H1 (cell line): ENCODE measurements at regions not wholly inside any gene's neighbourhood (a gene's known extent, or its start where the extent isn't known, plus 50 kb on each side); places are given as distances from the start of the nearest gene placed in this dataset.

ENCODE experiments used
- CTCF ChIA-PET: fragments of 300-600 bp; sonication (Branson Sonifier 250); formaldehyde crosslinking; loops from one replicate; lab custom pipeline; 2021; ENCODE audit not compliant: partially characterized antibody; lab: Charles Lee
- POLR2A ChIA-PET: fragments of 300-600 bp; sonication (Branson Sonifier 250); formaldehyde crosslinking; loops from one replicate; lab custom pipeline; 2021; ENCODE audit warnings: inconsistent platforms; ENCODE audit not compliant: partially characterized antibody; lab: Charles Lee
- DNase-seq, 2 experiments: peaks; one replicate each; pipeline versions ENCODE4 v3.0.0 to v3.0.0-alpha.2; 2010 to 2022; ENCODE audit warnings: low spot score in 2 of 2, low read depth in 1 of 2, mixed read lengths in 1 of 2
- FAIRE-seq: peaks from 2 replicates; lab custom pipeline; 2011; peaks lifted over from hg19 to GRCh38; lab: Jason Lieb, UNC
- H2AFZ ChIP-seq: 2 replicates; pipeline ENCODE4 v1.8.1; 2012; ENCODE audit warnings: low read length, inconsistent platforms
- H2AK5ac ChIP-seq: 2 replicates; pipeline ENCODE4 v1.6.1; 2013; ENCODE audit warnings: low read depth, low read length
- H2BK120ac ChIP-seq: replicated peaks from 2 replicates; pipeline ENCODE3; 2013; ENCODE audit warnings: low read depth, low read length, inconsistent platforms
- H2BK12ac ChIP-seq: 2 replicates; pipeline ENCODE4 v1.6.1; 2013; ENCODE audit warnings: low read depth, low read length
- H2BK15ac ChIP-seq: 2 replicates; pipeline ENCODE4 v1.6.1; 2013; ENCODE audit warnings: low read length
- H2BK20ac ChIP-seq: 2 replicates; pipeline ENCODE4 v1.6.1; 2013; ENCODE audit warnings: low read length
- H2BK5ac ChIP-seq: 2 replicates; pipeline ENCODE4 v1.6.1; 2013; ENCODE audit warnings: low read depth, low read length
- H3K14ac ChIP-seq: 2 replicates; pipeline ENCODE4 v1.6.1; 2013; ENCODE audit warnings: inconsistent platforms; ENCODE audit not compliant: insufficient read length
- H3K18ac ChIP-seq: 2 replicates; pipeline ENCODE4 v1.6.1; 2013; ENCODE audit warnings: low read length; ENCODE audit errors: extremely low read depth
- H3K23ac ChIP-seq: 2 replicates; pipeline ENCODE4 v1.6.1; 2013; ENCODE audit warnings: inconsistent platforms; ENCODE audit not compliant: insufficient read length
- H3K23me2 ChIP-seq: 2 replicates; pipeline ENCODE4 v1.6.1; 2013; ENCODE audit warnings: low read depth, low read length
- H3K27ac ChIP-seq: 2 replicates; pipeline ENCODE4 v1.6.1; 2011; ENCODE audit warnings: low read depth, low read length, inconsistent platforms
- H3K27me3 ChIP-seq, 4 experiments: replicated peaks in 1 of 4; 1 replicate in 1 of 4; 2 replicates in 3 of 4; pipeline versions ENCODE4 v1.6.1 to v1.8.1; 2011 to 2013; ENCODE audit warnings: low read length in 3 of 4, mild to moderate bottlenecking in 3 of 4, inconsistent platforms in 2 of 4, mixed read lengths in 2 of 4, moderate library complexity in 1 of 4; ENCODE audit not compliant: control insufficient read depth in 3 of 4, insufficient read depth in 3 of 4; ENCODE audit errors: extremely low read depth in 1 of 4
- H3K36me3 ChIP-seq, 4 experiments: 2 replicates each; pipeline versions ENCODE4 v1.6.1 to v1.8.1; 2011 to 2013; ENCODE audit warnings: mild to moderate bottlenecking in 4 of 4, low read length in 3 of 4, moderate library complexity in 2 of 4, control low read depth in 1 of 4, inconsistent platforms in 1 of 4; ENCODE audit not compliant: insufficient read depth in 4 of 4, control insufficient read depth in 2 of 4
- H3K4ac ChIP-seq: replicated peaks from 2 replicates; pipeline ENCODE3; 2013; ENCODE audit warnings: low read length, low read depth, mixed read lengths, inconsistent platforms; ENCODE audit not compliant: insufficient read length
- H3K4me1 ChIP-seq, 4 experiments: replicated peaks in 1 of 4; 1 replicate in 1 of 4; 2 replicates in 3 of 4; pipeline versions ENCODE4 v1.6.1 to v1.8.1; 2011 to 2013; ENCODE audit warnings: low read length in 3 of 4, inconsistent platforms in 2 of 4, mixed read lengths in 1 of 4; ENCODE audit not compliant: insufficient read depth in 4 of 4, control insufficient read depth in 3 of 4
- H3K4me2 ChIP-seq, 2 experiments: 2 replicates each; pipeline versions ENCODE4 v1.6.1 to v1.8.1; 2011 to 2013; ENCODE audit warnings: low read depth in 2 of 2, low read length in 2 of 2, control low read depth in 1 of 2, inconsistent platforms in 1 of 2, mild to moderate bottlenecking in 1 of 2; ENCODE audit not compliant: insufficient read depth in 1 of 2
- H3K4me3 ChIP-seq, 4 experiments: fragments of 200-600, 300-600 bp in 1 of 4; sonication (generic), shearing (Covaris generic), sonication (Bioruptor Twin) in 1 of 4; 2 replicates each; pipeline versions ENCODE4 v1.5.1 to v1.8.1; 2011 to 2016; ENCODE audit warnings: low read length in 4 of 4, low read depth in 3 of 4, control low read depth in 2 of 4, inconsistent platforms in 2 of 4, mild to moderate bottlenecking in 2 of 4, mixed read lengths in 1 of 4, moderate library complexity in 1 of 4; ENCODE audit not compliant: insufficient read depth in 2 of 4; ENCODE audit errors: extremely low read depth in 1 of 4
- H3K56ac ChIP-seq: replicated peaks from 2 replicates; pipeline ENCODE3; 2013; ENCODE audit warnings: low read depth, mild to moderate bottlenecking, mixed read lengths, low read length, inconsistent platforms; ENCODE audit not compliant: insufficient read length
- H3K79me1 ChIP-seq: 2 replicates; pipeline ENCODE4 v1.6.1; 2013; ENCODE audit warnings: low read depth, low read length, control low read depth
- H3K79me2 ChIP-seq, 2 experiments: 2 replicates each; pipeline versions ENCODE4 v1.6.1 to v1.8.1; 2012 to 2013; ENCODE audit warnings: low read length in 2 of 2, mild to moderate bottlenecking in 2 of 2, inconsistent platforms in 1 of 2; ENCODE audit not compliant: insufficient read depth in 2 of 2, control insufficient read depth in 1 of 2
- H3K9ac ChIP-seq, 4 experiments: replicated peaks in 1 of 4; 1 replicate in 1 of 4; 2 replicates in 3 of 4; pipeline versions ENCODE4 v1.6.1 to v1.8.1; 2011 to 2013; ENCODE audit warnings: low read depth in 3 of 4, low read length in 3 of 4, control low read depth in 2 of 4, mild to moderate bottlenecking in 2 of 4, moderate library complexity in 2 of 4, inconsistent platforms in 1 of 4; ENCODE audit errors: extremely low read depth in 1 of 4
- H3K9me3 ChIP-seq, 2 experiments: 2 replicates each; pipeline versions ENCODE4 v1.6.1 to v1.8.1; 2012 to 2013; ENCODE audit warnings: mild to moderate bottlenecking in 2 of 2, moderate library complexity in 2 of 2, control low read depth in 1 of 2, inconsistent platforms in 1 of 2, low read depth in 1 of 2, low read length in 1 of 2, mixed read lengths in 1 of 2; ENCODE audit not compliant: insufficient read depth in 2 of 2
- H4K20me1 ChIP-seq, 2 experiments: replicated peaks in 1 of 2; 2 replicates each; pipeline versions ENCODE3 to v1.8.1; 2011 to 2013; ENCODE audit warnings: inconsistent platforms in 2 of 2, low read length in 2 of 2, mild to moderate bottlenecking in 1 of 2; ENCODE audit not compliant: insufficient read depth in 2 of 2, control insufficient read depth in 1 of 2
- H4K5ac ChIP-seq: 2 replicates; pipeline ENCODE4 v1.6.1; 2013; ENCODE audit warnings: low read length, low read depth, mixed read lengths, inconsistent platforms; ENCODE audit not compliant: insufficient read length
- H4K8ac ChIP-seq: 2 replicates; pipeline ENCODE4 v1.8.0; 2013; ENCODE audit warnings: mild to moderate bottlenecking, moderate library complexity, low read length, inconsistent platforms; ENCODE audit not compliant: insufficient read depth; ENCODE audit errors: extremely low read depth
- H4K91ac ChIP-seq: replicated peaks from 2 replicates; pipeline ENCODE3; 2013; ENCODE audit warnings: low read length, mixed read lengths, inconsistent platforms; ENCODE audit not compliant: insufficient read length
- EP300 ChIP-seq, 2 experiments: IDR thresholded peaks; 1 replicate in 1 of 2; 2 replicates in 1 of 2; pipeline ENCODE4 v1.6.1; 2011 to 2012; ENCODE audit warnings: low read depth in 2 of 2, low read length in 2 of 2, mild to moderate bottlenecking in 2 of 2, borderline replicate concordance in 1 of 2, inconsistent platforms in 1 of 2, moderate library complexity in 1 of 2
- HDAC6 ChIP-seq: IDR thresholded peaks from one replicate; pipeline ENCODE4 v1.7.1; 2012; ENCODE audit warnings: low read depth, mild to moderate bottlenecking, inconsistent platforms, low read length, moderate library complexity
- KDM4A ChIP-seq: IDR thresholded peaks from one replicate; pipeline ENCODE4 v1.7.1; 2012; ENCODE audit warnings: low read depth, mild to moderate bottlenecking, moderate library complexity, low read length, inconsistent platforms; ENCODE audit not compliant: severe bottlenecking
- NANOG ChIP-seq: IDR thresholded peaks from 2 replicates; pipeline ENCODE4 v1.6.1; 2011; ENCODE audit warnings: low read length, low read depth, mild to moderate bottlenecking, inconsistent platforms; ENCODE audit not compliant: insufficient read depth, poor library complexity, severe bottlenecking
- NRF1 ChIP-seq: IDR thresholded peaks from 2 replicates; pipeline ENCODE4 v1.6.1; 2011; ENCODE audit warnings: mild to moderate bottlenecking, low read depth, low read length, improper control_type of control experiment
- SP2 ChIP-seq: IDR thresholded peaks from 2 replicates; pipeline ENCODE4 v1.6.1; 2012; ENCODE audit warnings: mild to moderate bottlenecking, low read length, inconsistent platforms
- WGBS, 2 experiments: shearing (Covaris generic) in 1 of 2; methylation state at CpG; one replicate each; pipeline versions ENCODE4 v1.1.6 to v1.1.7; 2013 to 2015; ENCODE audit warnings: low lambda C conversion rate in 2 of 2, mixed read lengths in 2 of 2, inconsistent platforms in 1 of 2, low coverage in 1 of 2, missing lambda C conversion rate in 1 of 2; ENCODE audit not compliant: insufficient replicate concordance in 2 of 2, insufficient coverage in 1 of 2, insufficient read length in 1 of 2; ENCODE audit errors: extremely low coverage in 1 of 2, missing lambda C conversion rate in 1 of 2; 5-methylcytosine and 5-hydroxymethylcytosine counted together
- TF ChIP-seq, protein P1 (sequence below): IDR thresholded peaks from 2 replicates; pipeline ENCODE4 v1.6.1; 2012; ENCODE audit warnings: inconsistent platforms

DNA sequence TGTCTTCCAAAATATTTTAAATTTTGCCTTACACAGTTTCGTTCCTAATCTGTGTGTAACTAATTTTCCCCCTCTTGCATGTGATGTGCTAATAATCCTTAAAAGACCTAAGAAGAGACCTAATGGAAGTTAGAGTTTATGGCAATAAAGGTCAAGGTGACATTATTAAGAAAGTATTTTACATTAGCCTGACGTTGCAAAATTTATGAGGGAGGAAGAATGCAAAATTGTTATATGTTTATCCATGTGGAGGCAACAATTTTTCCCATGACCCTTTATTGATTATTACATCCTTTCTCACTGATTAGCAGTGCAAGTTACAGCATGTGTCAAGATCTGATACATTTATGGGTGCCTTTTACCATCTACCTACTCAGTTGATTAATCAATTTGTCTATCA is 373.8 kb upstream of the ROBO1 start:
- H3K4me3 ChIP-seq: no peak overlapping the region
- H4K8ac ChIP-seq: no peak overlapping the region
- no peak overlapping the region for H3K9ac ChIP-seq
- WGBS, 2 experiments: 76% methylated on average over 2 of the region's 2 CpGs; no CpG with 5 or more reads in 1 of the 2 experiments
- H2BK15ac ChIP-seq: no peak overlapping the region
- no peaks in the 10 kb centered on the region for H3K79me1 ChIP-seq
- no peak for FAIRE-seq
- TF ChIP-seq, protein P1, sequence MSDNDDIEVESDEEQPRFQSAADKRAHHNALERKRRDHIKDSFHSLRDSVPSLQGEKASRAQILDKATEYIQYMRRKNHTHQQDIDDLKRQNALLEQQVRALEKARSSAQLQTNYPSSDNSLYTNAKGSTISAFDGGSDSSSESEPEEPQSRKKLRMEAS: no peak
- TF ChIP-seq NANOG (no peak), KDM4A (no peak), HDAC6 (no peak), SP2 (no peak), EP300 (IDR thresholded peaks at IDR 0.05; ENCODE audit: borderline replicate concordance in 1 of 2, low read depth in 2 of 2, low read length in 2 of 2) (no peak), NRF1 (no peak)
- TF ChIP-seq, all 59 proteins: peak for 0
- Histone ChIP-seq H3K36me3 (no peaks in the 10 kb centered on the region), H3K4me1 (no peaks in the 10 kb centered on the region), H4K20me1 (no peaks in the 10 kb centered on the region), H4K5ac (no peak overlapping the region), H2BK5ac (no peak overlapping the region), H3K18ac (no peak overlapping the region), H4K91ac (no peak overlapping the region), H2AFZ (no peak overlapping the region), H3K27ac (no peak overlapping the region), H3K14ac (no peak overlapping the region), H3K23ac (no peak overlapping the region), H2BK20ac (no peak overlapping the region), H3K23me2 (no peaks in the 10 kb centered on the region), H3K4me2 (no peak overlapping the region), H2BK12ac (no peak overlapping the region), H2AK5ac (no peak overlapping the region), H2BK120ac (no peak overlapping the region), H3K79me2 (no peaks in the 10 kb centered on the region), H3K9me3 (no peaks in the 10 kb centered on the region; a peak in 1 of 4 replicates), H3K27me3 (no peaks in the 10 kb centered on the region), H3K4ac (no peak overlapping the region), H3K56ac (no peak overlapping the region)
- no peak for DNase-seq
- ChIA-PET CTCF (no interaction called here), POLR2A (no interaction called here)
